GM19351 (cell line): ENCODE measurements at regions not wholly inside any gene's neighbourhood (a gene's known extent, or its start where the extent isn't known, plus 50 kb on each side); places are given as distances from the start of the nearest gene placed in this dataset.
"Not testable (repeated sequence)": the region's sequence is repeated elsewhere in the genome, so short reads cannot be mapped to it uniquely, and the experiment has no call there.

Experiments used
- ATAC-seq: cut with Tn5 transposase; IDR thresholded peaks from one replicate; pipeline ENCODE4 v1.9.1; 2021; ENCODE audit warnings: mild to moderate bottlenecking, moderate library complexity; ENCODE audit not compliant: unreplicated experiment

- no peak for ATAC-seq
Measured at GRCh38 chr3:102896851-102897621, 462.2 kb downstream of the ZPLD1 start.

- ATAC-seq: no peak
Measured at GRCh38 chr3:102904629-102905028, 469.8 kb downstream of the ZPLD1 start.

- ATAC-seq: no peak
Measured at GRCh38 chr3:102905811-102906210, 471.0 kb downstream of the ZPLD1 start.

GRCh38 chr3:102906818-102907217 lies 472.0 kb downstream of the ZPLD1 start:
- no peak for ATAC-seq

- ATAC-seq: no peak
Measured at GRCh38 chr3:102909904-102910303, 475.1 kb downstream of the ZPLD1 start.

GRCh38 chr3:102916532-102916931 lies 481.7 kb downstream of the ZPLD1 start:
- no peak for ATAC-seq

- ATAC-seq: no peak
Measured at GRCh38 chr3:102926618-102927017, 491.8 kb downstream of the ZPLD1 start.

- no peak for ATAC-seq
Measured at GRCh38 chr3:102933377-102933776, 498.6 kb downstream of the ZPLD1 start.

DNA sequence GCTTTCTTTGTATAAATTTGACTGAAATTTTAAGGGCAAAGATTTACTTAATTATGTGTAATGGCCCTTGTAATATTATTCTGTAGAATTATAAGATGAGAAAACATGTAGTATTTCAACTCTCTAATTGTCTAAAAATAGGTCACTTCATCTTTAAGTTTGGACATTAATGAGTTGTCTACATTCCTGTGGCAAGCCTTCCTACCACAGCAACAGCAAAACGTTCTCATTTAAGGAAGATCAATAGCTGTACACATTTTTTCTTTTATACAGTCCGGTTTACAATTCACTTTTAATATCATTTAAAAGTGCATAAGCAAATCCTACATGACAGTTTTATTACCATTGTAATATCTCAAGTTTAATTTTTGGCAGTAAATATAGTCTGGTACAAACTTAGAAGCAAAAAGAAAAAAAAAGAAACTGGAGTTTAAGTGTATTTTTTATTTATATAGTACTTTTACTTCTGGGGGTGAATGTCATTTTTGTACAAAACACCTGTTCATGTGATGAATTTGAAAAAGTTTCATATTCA lies 501.8 kb downstream of the ZPLD1 start:
- no peak for ATAC-seq

DNA sequence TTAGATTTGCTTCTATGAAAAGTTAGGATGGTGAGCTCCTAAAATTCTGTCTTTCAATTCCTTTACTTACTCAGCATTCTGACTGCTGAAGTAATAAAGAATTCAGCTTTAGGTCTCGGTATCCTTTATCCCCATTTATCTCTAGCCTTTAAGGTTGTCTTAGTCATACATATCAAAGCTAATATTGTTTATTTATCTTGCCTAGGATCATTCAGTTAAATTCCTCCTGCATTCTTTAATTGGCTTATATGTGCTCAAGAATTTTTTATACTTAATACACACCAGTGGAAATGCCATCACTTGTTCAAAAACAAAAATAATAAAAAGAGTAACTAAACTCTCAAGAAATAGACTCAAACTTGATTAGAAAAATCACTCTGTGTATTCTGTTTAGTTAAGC lies 507.0 kb downstream of the ZPLD1 start:
- no peak for ATAC-seq

- ATAC-seq: not testable (repeated sequence)
Measured at GRCh38 chr3:102946445-102946844, 511.6 kb downstream of the ZPLD1 start.

GRCh38 chr3:102972350-102972749 lies 537.5 kb downstream of the ZPLD1 start:
- no peak for ATAC-seq

GRCh38 chr3:102974333-102974732 lies 539.5 kb downstream of the ZPLD1 start:
- no peak for ATAC-seq

- ATAC-seq: no peak
Measured at GRCh38 chr3:102979191-102979590, 544.4 kb downstream of the ZPLD1 start.

DNA sequence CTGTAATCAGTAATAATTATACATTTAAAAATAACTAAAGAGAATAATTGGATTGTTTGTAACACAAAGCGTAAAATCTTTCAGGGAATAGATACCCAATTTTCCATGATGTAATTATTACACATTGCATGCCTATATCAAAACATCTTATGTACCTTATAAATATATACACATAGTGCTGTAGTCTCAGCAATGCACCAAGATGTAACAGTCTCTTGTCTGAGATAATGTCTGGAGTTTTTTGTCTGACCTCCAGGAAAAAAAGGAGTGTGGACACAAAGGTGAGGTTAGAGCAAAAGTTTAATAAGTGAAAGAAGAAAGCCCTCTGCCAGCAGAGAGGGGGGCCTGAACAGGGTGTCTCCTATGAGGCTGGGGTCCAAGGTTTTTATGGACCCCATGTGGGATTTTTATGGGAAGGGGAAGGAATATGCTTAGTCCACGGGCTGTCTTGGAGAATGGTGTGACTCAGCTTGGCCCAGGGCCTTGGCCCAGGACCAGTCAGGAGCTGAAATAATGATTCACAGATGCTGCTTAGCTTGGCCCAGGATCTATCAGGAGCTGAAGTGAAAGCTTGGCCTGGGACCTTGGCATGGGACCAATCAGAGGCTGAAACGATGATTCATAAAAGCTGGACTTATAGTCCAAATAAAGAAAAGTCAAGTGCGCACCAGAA lies 545.0 kb downstream of the ZPLD1 start:
- ATAC-seq: no peak

DNA sequence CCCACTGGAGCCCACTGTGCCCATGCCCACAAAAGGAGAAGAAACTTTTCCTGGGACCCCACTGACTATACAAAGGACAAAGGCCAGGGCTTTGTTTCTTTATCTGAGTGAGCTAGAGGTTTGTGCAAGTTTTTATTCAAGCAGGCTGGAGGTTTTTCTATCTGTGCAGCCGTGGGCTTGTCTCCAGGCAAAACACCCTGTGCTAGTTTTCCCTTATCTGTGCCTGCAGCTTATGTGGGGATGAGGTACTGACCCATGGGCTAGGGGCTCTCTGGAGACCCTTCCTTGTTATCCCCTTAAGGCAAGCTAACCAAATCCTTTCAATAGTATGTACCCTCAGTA lies 545.5 kb downstream of the ZPLD1 start:
- no peak for ATAC-seq

- no peak for ATAC-seq
Measured at GRCh38 chr3:103002425-103003176, 567.8 kb downstream of the ZPLD1 start.

GRCh38 chr3:103006526-103007183 lies 571.8 kb downstream of the ZPLD1 start:
- no peak for ATAC-seq

DNA sequence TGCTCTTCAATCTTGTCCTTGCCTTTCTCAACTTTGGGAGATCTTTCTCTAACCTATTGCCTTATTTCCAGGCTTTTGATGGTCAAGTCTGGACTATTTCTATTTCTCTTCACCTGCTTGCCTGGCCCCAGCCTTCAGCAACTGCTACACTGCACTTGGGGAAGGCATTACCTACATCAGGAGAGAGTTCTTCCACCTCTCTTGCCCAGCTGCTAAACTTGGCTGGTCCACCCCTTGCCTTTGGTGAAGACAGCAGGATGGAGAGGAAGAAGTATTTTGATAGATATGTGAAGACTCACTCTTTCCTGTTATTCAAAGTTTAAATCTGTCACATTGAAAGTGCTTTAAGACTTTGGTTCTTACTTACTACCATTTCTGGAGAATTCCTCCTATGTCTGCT lies 574.8 kb downstream of the ZPLD1 start:
- ATAC-seq: no peak

- ATAC-seq: no peak
Measured at GRCh38 chr3:103025880-103026279, 591.1 kb downstream of the ZPLD1 start.

- no peak for ATAC-seq
Measured at GRCh38 chr3:103033841-103034240, 599.0 kb downstream of the ZPLD1 start.
